Pancreas (tissue), 10 donors: ENCODE measurements at regions not wholly inside any gene's neighbourhood (a gene's known extent, or its start where the extent isn't known, plus 50 kb on each side); places are given as distances from the start of the nearest gene placed in this dataset.

Experiments
- ATAC-seq, 4 donors: fragments of 200-7000 bp; cut with Tn5 transposase; one replicate each; pipeline versions ENCODE4 v1.8.0 to v1.9.1; 2020; ENCODE audit warnings: mild to moderate bottlenecking in 4 of 4, moderate library complexity in 4 of 4
- DNase-seq, 6 donors: peaks; one replicate each; pipeline ENCODE4 v3.0.0-alpha.2; 2020
- FAIRE-seq: peaks from 2 replicates; lab custom pipeline; 2012; peaks lifted over from hg19 to GRCh38; lab: Jason Lieb, UNC
- H3K27ac ChIP-seq, 4 donors: fragments of 200-600 bp; sonication (generic); 1 replicate in 3 of 4; 2 replicates in 1 of 4; pipeline versions ENCODE4 v1.5.0 to v1.8.0; 2020
- H3K27me3 ChIP-seq, 4 donors: fragments of 200-600 bp; one replicate each; pipeline ENCODE4 v1.8.0; 2021
- H3K36me3 ChIP-seq, 3 donors: fragments of 200-600 bp; sonication (generic) in 1 of 3; one replicate each; pipeline versions ENCODE4 v1.5.0 to v1.8.0; 2020 to 2021
- H3K4me1 ChIP-seq, 3 donors: fragments of 200-600 bp; one replicate each; pipeline ENCODE4 v1.8.0; 2021
- H3K4me3 ChIP-seq, 4 donors: fragments of 200-600 bp; sonication (generic) in 2 of 4; one replicate each; pipeline versions ENCODE4 v1.5.0 to v1.8.0; 2020 to 2021
- H3K9me3 ChIP-seq, 4 donors: fragments of 200-600 bp; one replicate each; pipeline ENCODE4 v1.8.0; 2021
- WGBS, 2 donors: extraction: QIAGEN DNeasy Blood & Tissue Kit; methylation state at CpG; one replicate each; pipeline ENCODE4 v1.1.7; 2013; 5-methylcytosine and 5-hydroxymethylcytosine counted together
- intact Hi-C, 3 donors: fragments of 100-400 bp; cut with DNase I; formaldehyde crosslinking; loops; one replicate each; pipeline versions ENCODE4 v1.11.1 to v1.14.2; 2022
- TF ChIP-seq, protein P1 (sequence below), 4 donors: fragments of 200-600 bp; sonication (generic) in 3 of 4; IDR thresholded peaks; one replicate each; pipeline versions ENCODE4 v1.5.0 to v1.8.0; 2021; ENCODE audit warnings: antibody characterized with exemption in 4 of 4
- donor health status: healthy with polysubstance abuse.
- donor health status: DM: no; HTN: no; CAD: no; lungs with moderate emphysema.
- donor health status: DM: no; HTN: no; CAD: no.
- donor health status: control.
- donor health status: control.
- donor health status: Bipolar disorder and iron deficiency.
- donor health status: DM: yes; HTN: yes; CAD: no.
- donor health status: DM: no; HTN: no; CAD: no.
- donor health status: DM: no; HTN: no; CAD: no.
- donor health status: DM: yes; HTN: yes; CAD: no.

GRCh38 chr20:11738852-11739251 lies 178.8 kb upstream of the BTBD3 start:
- no peak overlapping the region for H3K4me3 ChIP-seq
- 82 to 88% methylated on average over 1 of the region's 1 CpG for WGBS, 2 donors
- H3K9me3 ChIP-seq, result no peaks in the 10 kb centered on the region
- intact Hi-C loops, result no loop called here
- H3K36me3 ChIP-seq, result no peaks in the 10 kb centered on the region
- FAIRE-seq (peak; percentile 17), DNase-seq (no peak), ATAC-seq (no peak)
- H3K27ac ChIP-seq, result no peak overlapping the region
- TF ChIP-seq, protein P1, sequence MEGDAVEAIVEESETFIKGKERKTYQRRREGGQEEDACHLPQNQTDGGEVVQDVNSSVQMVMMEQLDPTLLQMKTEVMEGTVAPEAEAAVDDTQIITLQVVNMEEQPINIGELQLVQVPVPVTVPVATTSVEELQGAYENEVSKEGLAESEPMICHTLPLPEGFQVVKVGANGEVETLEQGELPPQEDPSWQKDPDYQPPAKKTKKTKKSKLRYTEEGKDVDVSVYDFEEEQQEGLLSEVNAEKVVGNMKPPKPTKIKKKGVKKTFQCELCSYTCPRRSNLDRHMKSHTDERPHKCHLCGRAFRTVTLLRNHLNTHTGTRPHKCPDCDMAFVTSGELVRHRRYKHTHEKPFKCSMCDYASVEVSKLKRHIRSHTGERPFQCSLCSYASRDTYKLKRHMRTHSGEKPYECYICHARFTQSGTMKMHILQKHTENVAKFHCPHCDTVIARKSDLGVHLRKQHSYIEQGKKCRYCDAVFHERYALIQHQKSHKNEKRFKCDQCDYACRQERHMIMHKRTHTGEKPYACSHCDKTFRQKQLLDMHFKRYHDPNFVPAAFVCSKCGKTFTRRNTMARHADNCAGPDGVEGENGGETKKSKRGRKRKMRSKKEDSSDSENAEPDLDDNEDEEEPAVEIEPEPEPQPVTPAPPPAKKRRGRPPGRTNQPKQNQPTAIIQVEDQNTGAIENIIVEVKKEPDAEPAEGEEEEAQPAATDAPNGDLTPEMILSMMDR (IDR thresholded peaks at IDR 0.05), result no peak
- H3K4me1 ChIP-seq, result no peaks in the 10 kb centered on the region
- no peaks in the 10 kb centered on the region for H3K27me3 ChIP-seq

DNA sequence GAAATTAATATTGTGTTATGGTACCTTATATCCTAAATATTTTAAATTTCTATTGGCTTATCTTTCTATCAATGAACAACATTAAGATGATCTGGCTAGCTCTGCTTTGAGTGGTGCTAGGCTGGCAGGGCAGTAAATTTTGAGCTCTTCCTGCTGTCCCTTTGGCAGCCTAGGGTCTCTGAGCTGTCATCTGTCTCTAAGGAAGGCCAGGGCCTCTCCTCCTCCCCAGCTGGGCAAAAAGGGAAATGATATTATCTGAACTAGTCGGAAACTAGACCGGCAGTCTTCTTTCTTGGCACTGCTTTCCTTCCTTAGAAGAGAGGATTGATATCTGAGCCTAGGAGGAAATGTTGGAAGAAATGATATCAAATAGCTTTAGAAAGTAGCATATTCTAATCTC lies 176.7 kb upstream of the BTBD3 start:
- no peak for DNase-seq
- 72 to 86% methylated on average over 2 of the region's 2 CpGs for WGBS, 2 donors
- TF ChIP-seq, protein P1 (IDR thresholded peaks at IDR 0.05), result no peak
- Histone ChIP-seq H3K4me3 (no peak overlapping the region), H3K4me1 (no peaks in the 10 kb centered on the region), H3K9me3 (no peaks in the 10 kb centered on the region), H3K27me3 (no peaks in the 10 kb centered on the region), H3K27ac (no peak overlapping the region), H3K36me3 (no peaks in the 10 kb centered on the region)
- ATAC-seq, result no peak
- FAIRE-seq, result no peak
- intact Hi-C loops, result no loop called here

DNA sequence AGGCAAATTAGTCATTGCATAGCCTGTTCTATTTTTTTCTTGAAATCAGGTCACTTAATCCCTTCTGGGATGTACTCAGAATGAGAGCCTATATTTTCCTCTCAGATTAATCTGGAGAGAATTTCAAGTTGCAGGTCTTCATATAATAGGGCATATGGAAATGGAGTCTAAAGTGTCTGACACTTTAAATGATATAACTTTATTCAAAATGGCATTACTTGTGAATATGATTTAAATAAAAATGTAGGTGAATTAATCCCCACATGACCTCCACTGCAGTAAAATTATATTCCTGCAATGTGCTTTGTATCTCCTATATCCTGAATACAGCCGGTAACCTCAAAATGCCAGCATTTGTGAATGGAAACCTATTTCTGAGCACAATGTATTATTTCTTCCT lies 172.5 kb upstream of the BTBD3 start:
- no peak for DNase-seq
- Histone ChIP-seq H3K9me3 (no peaks in the 10 kb centered on the region), H3K36me3 (no peaks in the 10 kb centered on the region), H3K4me3 (no peak overlapping the region), H3K27ac (no peak overlapping the region), H3K27me3 (no peaks in the 10 kb centered on the region), H3K4me1 (no peaks in the 10 kb centered on the region)
- 96 to 98% methylated on average over 1 of the region's 1 CpG for WGBS, 2 donors
- no peak for FAIRE-seq
- TF ChIP-seq, protein P1 (IDR thresholded peaks at IDR 0.05), result no peak
- intact Hi-C loops, result no loop called here
- no peak for ATAC-seq

- TF ChIP-seq, protein P1 (IDR thresholded peaks at IDR 0.05), result no peak
- intact Hi-C loops, result no loop called here
- no peaks in the 10 kb centered on the region for H3K4me1 ChIP-seq
- 23 to 37% methylated on average over 2 of the region's 2 CpGs for WGBS, 2 donors
- peak in 1 of 6 donors; percentile 16 for DNase-seq
- no peaks in the 10 kb centered on the region for H3K9me3 ChIP-seq
- H3K36me3 ChIP-seq, result no peaks in the 10 kb centered on the region
- no peaks in the 10 kb centered on the region for H3K27me3 ChIP-seq
- no peak for FAIRE-seq
- H3K27ac ChIP-seq, result no peak overlapping the region
- no peak overlapping the region for H3K4me3 ChIP-seq
- peak in 3 of 4 donors; percentile 23 to 68 (median 64) for ATAC-seq
Observed at GRCh38 chr20:11748436-11748835, 169.3 kb upstream of the BTBD3 start.

GRCh38 chr20:11752336-11752735 lies 165.4 kb upstream of the BTBD3 start:
- Histone ChIP-seq H3K9me3 (no peaks in the 10 kb centered on the region), H3K4me1 (peaks cover 0 to 6% (median 0%) of the 10 kb centered on the region in 3 donors), H3K36me3 (no peaks in the 10 kb centered on the region), H3K27ac (no peak overlapping the region), H3K4me3 (no peak overlapping the region), H3K27me3 (no peaks in the 10 kb centered on the region)
- no peak for FAIRE-seq
- TF ChIP-seq, protein P1 (IDR thresholded peaks at IDR 0.05), result no peak
- intact Hi-C loops, result no loop called here
- ATAC-seq, result no peak
- no peak for DNase-seq
- 94 to 97% methylated on average over 2 of the region's 2 CpGs for WGBS, 2 donors
